Astrocyte of the cerebellum (primary cell): ENCODE measurements at regions not wholly inside any gene's neighbourhood (a gene's known extent, or its start where the extent isn't known, plus 50 kb on each side); places are given as distances from the start of the nearest gene placed in this dataset.
"Not testable (repeated sequence)": the region's sequence is repeated elsewhere in the genome, so short reads cannot be mapped to it uniquely, and the experiment has no call there.

ENCODE experiments used
- DNase-seq: peaks from one replicate; pipeline ENCODE4 v3.0.0-alpha.2; 2011; ENCODE audit warnings: low read depth
- H3K4me3 ChIP-seq: 2 replicates; pipeline ENCODE4 v1.5.1; 2011; ENCODE audit warnings: mild to moderate bottlenecking, low read depth, low read length, moderate library complexity
- CTCF ChIP-seq: IDR thresholded peaks from 2 replicates; pipeline ENCODE4 v1.5.1; 2012; ENCODE audit warnings: low read length, low read depth, moderate library complexity, mild to moderate bottlenecking; ENCODE audit errors: missing control alignments
- in situ Hi-C: cut with HindIII; loops from 2 replicates; pipeline ENCODE4 v1.10.0; 2017; ENCODE audit warnings: low sequenced_read_pairs

GRCh38 chr6:13874191-13874549 lies 50.6 kb upstream of the RNF182 start:
- DNase-seq: no peak
- TF ChIP-seq CTCF: no peak
- in situ Hi-C loops: no loop called here
- peak overlapping the region; percentile 45 for H3K4me3 ChIP-seq

GRCh38 chr6:13873288-13874190 lies 51.2 kb upstream of the RNF182 start:
- no peak for DNase-seq
- in situ Hi-C loops: no loop called here
- peak overlapping the region; percentile 45 for H3K4me3 ChIP-seq
- TF ChIP-seq CTCF: peak; percentile 76

GRCh38 chr6:13872681-13873080 lies 52.1 kb upstream of the RNF182 start:
- no peak for TF ChIP-seq CTCF
- no peak for DNase-seq
- in situ Hi-C loops: no loop called here
- no peak overlapping the region for H3K4me3 ChIP-seq

- H3K4me3 ChIP-seq, in situ Hi-C loops, DNase-seq: not testable (repeated sequence)
These were observed 52.7 kb upstream of the RNF182 start for GRCh38 chr6:13872006-13872405.

GRCh38 chr6:13870214-13870830 lies 54.4 kb upstream of the RNF182 start:
- no peak for TF ChIP-seq CTCF
- no peak for DNase-seq
- no peak overlapping the region for H3K4me3 ChIP-seq
- in situ Hi-C loops: no loop called here

GRCh38 chr6:13868236-13868635 lies 53.9 kb upstream of the MCUR1 start:
- in situ Hi-C loops: no loop called here
- TF ChIP-seq CTCF: no peak
- DNase-seq: no peak
- H3K4me3 ChIP-seq: no peak overlapping the region

- no peak for DNase-seq
- in situ Hi-C loops: no loop called here
- TF ChIP-seq CTCF: no peak
- H3K4me3 ChIP-seq: no peak overlapping the region
These were observed 51.9 kb upstream of the MCUR1 start for GRCh38 chr6:13866301-13866700.
